Kidney (tissue), 13 donors: ENCODE measurements at regions not wholly inside any gene's neighbourhood (a gene's known extent, or its start where the extent isn't known, plus 50 kb on each side); places are given as distances from the start of the nearest gene placed in this dataset.

Experiments used
- DNase-seq, 5 donors: peaks; one replicate each; pipeline ENCODE4 v3.0.0-alpha.2; 2013 to 2020
- FAIRE-seq: peaks from 2 replicates; lab custom pipeline; 2012; peaks lifted over from hg19 to GRCh38; lab: Jason Lieb, UNC
- H3K27ac ChIP-seq, 2 donors: one replicate each; pipeline ENCODE4 v1.7.0; 2013; ENCODE audit warnings: low read depth in 2 of 2, low read length in 2 of 2, inconsistent platforms in 1 of 2
- H3K27me3 ChIP-seq: one replicate; pipeline ENCODE4 v1.7.1; 2013; ENCODE audit warnings: low read length, inconsistent platforms; ENCODE audit not compliant: control insufficient read depth, insufficient read depth
- H3K36me3 ChIP-seq, 3 donors: one replicate each; pipeline versions ENCODE4 v1.7.0 to v1.7.1; 2013; ENCODE audit warnings: low read length in 3 of 3, control low read depth in 1 of 3, inconsistent platforms in 1 of 3; ENCODE audit not compliant: insufficient read depth in 3 of 3, control insufficient read depth in 2 of 3
- H3K4me1 ChIP-seq, 3 donors: one replicate each; pipeline versions ENCODE4 v1.7.0 to v1.7.1; 2013; ENCODE audit warnings: low read length in 3 of 3, inconsistent platforms in 1 of 3, low read depth in 1 of 3; ENCODE audit not compliant: control insufficient read depth in 2 of 3, insufficient read depth in 2 of 3
- H3K4me3 ChIP-seq, 3 donors: one replicate each; pipeline versions ENCODE4 v1.7.0 to v1.8.1; 2013; ENCODE audit warnings: low read length in 3 of 3, control low read depth in 1 of 3, inconsistent platforms in 1 of 3
- H3K9ac ChIP-seq, 3 donors: one replicate each; pipeline versions ENCODE4 v1.7.0 to v1.7.1; 2013; ENCODE audit warnings: low read length in 3 of 3, control low read depth in 1 of 3, inconsistent platforms in 1 of 3
- H3K9me3 ChIP-seq, 3 donors: one replicate each; pipeline versions ENCODE4 v1.7.0 to v1.7.1; 2013; ENCODE audit warnings: low read length in 3 of 3, control low read depth in 1 of 3, inconsistent platforms in 1 of 3; ENCODE audit not compliant: control insufficient read depth in 2 of 3, insufficient read depth in 1 of 3
- CTCF ChIP-seq: IDR thresholded peaks from 3 replicates; pipeline ENCODE4 v1.5.1; 2012; ENCODE audit warnings: mild to moderate bottlenecking, moderate library complexity, borderline replicate concordance; ENCODE audit not compliant: insufficient read depth; ENCODE audit errors: extremely low read depth
- intact Hi-C: fragments of 100-400 bp; cut with DNase I; formaldehyde crosslinking; loops from one replicate; pipeline ENCODE4 v1.11.1; 2022
- donor health status: control.
- donor health status: control.
- donor health status: control.
- donor health status: control.
- donor health status: control.
- donor health status: DM: yes; HTN: yes; CAD: no.
- donor health status: Normal renal cell carcinoma (clear cell type).

- H3K4me3 ChIP-seq = no peak overlapping the region
- no peak overlapping the region for H3K27ac ChIP-seq
- no peak overlapping the region for H3K9ac ChIP-seq
- FAIRE-seq (no peak), DNase-seq (peak in 1 of 5 donors; percentile 21)
- H3K9me3 ChIP-seq = no peaks in the 10 kb centered on the region
- intact Hi-C loops = no loop called here
- H3K36me3 ChIP-seq = no peaks in the 10 kb centered on the region
- TF ChIP-seq CTCF = no peak
- no peaks in the 10 kb centered on the region for H3K4me1 ChIP-seq
- no peaks in the 10 kb centered on the region for H3K27me3 ChIP-seq
Observed at GRCh38 chr10:4686644-4686996, 139.4 kb upstream of the AKR1E2 start.

- H3K36me3 ChIP-seq = no peaks in the 10 kb centered on the region
- H3K27ac ChIP-seq = no peak overlapping the region
- no peak for TF ChIP-seq CTCF
- no peaks in the 10 kb centered on the region for H3K27me3 ChIP-seq
- FAIRE-seq (no peak), DNase-seq (no peak)
- no peaks in the 10 kb centered on the region for H3K9me3 ChIP-seq
- intact Hi-C loops = no loop called here
- no peak overlapping the region for H3K4me3 ChIP-seq
- H3K4me1 ChIP-seq = no peaks in the 10 kb centered on the region
- no peak overlapping the region for H3K9ac ChIP-seq
Observed at GRCh38 chr10:4685904-4686643, 139.9 kb upstream of the AKR1E2 start.

GRCh38 chr10:4685491-4685890 lies 140.5 kb upstream of the AKR1E2 start:
- no peaks in the 10 kb centered on the region for H3K9me3 ChIP-seq
- intact Hi-C loops = no loop called here
- H3K27ac ChIP-seq = no peak overlapping the region
- FAIRE-seq (no peak), DNase-seq (no peak)
- no peak for TF ChIP-seq CTCF
- no peaks in the 10 kb centered on the region for H3K36me3 ChIP-seq
- H3K4me1 ChIP-seq = no peaks in the 10 kb centered on the region
- no peaks in the 10 kb centered on the region for H3K27me3 ChIP-seq
- H3K4me3 ChIP-seq = no peak overlapping the region
- no peak overlapping the region for H3K9ac ChIP-seq

GRCh38 chr10:4684434-4684833 lies 141.6 kb upstream of the AKR1E2 start:
- DNase-seq = no peak
- H3K9ac ChIP-seq = no peak overlapping the region
- H3K4me3 ChIP-seq = no peak overlapping the region
- intact Hi-C loops = no loop called here
- no peaks in the 10 kb centered on the region for H3K4me1 ChIP-seq
- H3K9me3 ChIP-seq = no peaks in the 10 kb centered on the region
- no peak for FAIRE-seq
- TF ChIP-seq CTCF = no peak
- H3K27ac ChIP-seq = no peak overlapping the region
- no peaks in the 10 kb centered on the region for H3K27me3 ChIP-seq
- no peaks in the 10 kb centered on the region for H3K36me3 ChIP-seq
